A673 (cell line): ENCODE measurements at regions not wholly inside any gene's neighbourhood (a gene's known extent, or its start where the extent isn't known, plus 50 kb on each side); places are given as distances from the start of the nearest gene placed in this dataset.

Experiments
- BruUV-seq: library from RNA; stranded (reverse); fragments of 400-500 nt; replicated peaks from 2 replicates; lab custom pipeline; 2021; lab: Mats Ljungman, UMichigan
- CTCF ChIA-PET: fragments of 300-600 bp; sonication (Branson Sonifier 250); formaldehyde crosslinking; loops from one replicate; lab custom pipeline; 2022; ENCODE audit warnings: antibody characterized with exemption; lab: Charles Lee
- POLR2A ChIA-PET: fragments of 300-600 bp; sonication (Branson Sonifier 250); formaldehyde crosslinking; loops from one replicate; lab custom pipeline; 2022; ENCODE audit warnings: antibody characterized with exemption; ENCODE audit not compliant: low non-redundant PET; lab: Charles Lee
- DNase-seq: peaks from one replicate; pipeline ENCODE4 v3.0.0-alpha.2; 2015; ENCODE audit warnings: low spot score
- H3K27ac ChIP-seq: fragments of 200-600 bp; sonication (generic); 2 replicates; pipeline ENCODE4 v1.5.1; 2016; ENCODE audit warnings: mixed run types, low read depth, mild to moderate bottlenecking, mixed read lengths, antibody characterized with exemption, low read length; ENCODE audit not compliant: poor library complexity, severe bottlenecking
- H3K27me3 ChIP-seq: fragments of 200-600 bp; sonication (generic); replicated peaks from 2 replicates; pipeline ENCODE4 v1.6.1; 2017; ENCODE audit warnings: mixed run types, low read depth, mild to moderate bottlenecking, mixed read lengths, antibody characterized with exemption, low read length; ENCODE audit not compliant: insufficient read depth, poor library complexity
- H3K36me3 ChIP-seq: fragments of 200-600 bp; sonication (generic); 2 replicates; pipeline ENCODE4 v1.6.1; 2016; ENCODE audit warnings: mixed run types, mild to moderate bottlenecking, mixed read lengths, antibody characterized with exemption, low read length; ENCODE audit not compliant: insufficient read depth, poor library complexity, severe bottlenecking
- H3K4me1 ChIP-seq: fragments of 200-600 bp; sonication (generic); 2 replicates; pipeline ENCODE4 v1.6.1; 2017; ENCODE audit warnings: mixed run types, mild to moderate bottlenecking, mixed read lengths, antibody characterized with exemption, low read length; ENCODE audit not compliant: insufficient read depth, poor library complexity, severe bottlenecking
- H3K4me3 ChIP-seq: fragments of 200-600 bp; sonication (generic); 2 replicates; pipeline ENCODE4 v1.5.1; 2016; ENCODE audit warnings: low read depth, mixed run types, mild to moderate bottlenecking, mixed read lengths, low read length; ENCODE audit not compliant: poor library complexity, severe bottlenecking
- H3K9me3 ChIP-seq: fragments of 200-600 bp; sonication (generic); 2 replicates; pipeline ENCODE4 v1.6.1; 2016; ENCODE audit warnings: mixed run types, low read depth, mild to moderate bottlenecking, mixed read lengths, antibody characterized with exemption, low read length; ENCODE audit not compliant: poor library complexity, severe bottlenecking
- CTCF ChIP-seq: fragments of 300-800, 200-600 bp; sonication (generic); conservative IDR thresholded peaks from 2 replicates; pipeline ENCODE4 v1.5.1; 2017; ENCODE audit warnings: low read depth, mild to moderate bottlenecking, antibody characterized with exemption, low read length, moderate library complexity, mixed read lengths
- EZH2 ChIP-seq: fragments of 200-600 bp; sonication (generic); IDR thresholded peaks from 2 replicates; pipeline ENCODE4 v1.6.1; 2017; ENCODE audit warnings: borderline replicate concordance, low read depth, mild to moderate bottlenecking, mixed read lengths, antibody characterized with exemption, low read length; ENCODE audit not compliant: poor library complexity, severe bottlenecking
- intact Hi-C: fragments of 100-400 bp; cut with micrococcal nuclease; formaldehyde crosslinking; loops from one replicate; pipeline ENCODE4 v1.10.0; 2022; ENCODE audit not compliant: unreplicated experiment

- TF ChIP-seq EZH2 (no peak), CTCF (no peak)
- no peaks in the 10 kb centered on the region for H3K9me3 ChIP-seq
- no peak overlapping the region for H3K4me3 ChIP-seq
- ChIA-PET CTCF (no interaction called here), POLR2A (no interaction called here)
- no peak for DNase-seq
- H3K36me3 ChIP-seq, result no peaks in the 10 kb centered on the region
- intact Hi-C loops, result no loop called here
- no peaks in the 10 kb centered on the region for H3K4me1 ChIP-seq
- H3K27ac ChIP-seq, result no peak overlapping the region
- no TSS peak for BruUV-seq
- no peaks in the 10 kb centered on the region for H3K27me3 ChIP-seq
Measured at GRCh38 chr15:35312344-35312743, 227.2 kb upstream of the NANOGP8 start.

GRCh38 chr15:35311615-35312014, 226.5 kb upstream of the NANOGP8 start:
- TF ChIP-seq EZH2 (no peak), CTCF (no peak)
- Histone ChIP-seq H3K9me3 (no peaks in the 10 kb centered on the region), H3K4me3 (no peak overlapping the region), H3K36me3 (no peaks in the 10 kb centered on the region), H3K4me1 (peaks cover 2% of the 10 kb centered on the region), H3K27me3 (no peaks in the 10 kb centered on the region), H3K27ac (no peak overlapping the region)
- intact Hi-C loops, result no loop called here
- POLR2A ChIA-PET, result no interaction called here
- DNase-seq, result no peak
- BruUV-seq, result no TSS peak
- CTCF ChIA-PET, result no interaction called here

- H3K4me3 ChIP-seq, result no peak overlapping the region
- no TSS peak for BruUV-seq
- H3K4me1 ChIP-seq, result peaks cover 19% of the 10 kb centered on the region
- no peaks in the 10 kb centered on the region for H3K9me3 ChIP-seq
- CTCF ChIA-PET, result no interaction called here
- POLR2A ChIA-PET, result no interaction called here
- intact Hi-C loops, result no loop called here
- H3K27ac ChIP-seq, result no peak overlapping the region
- DNase-seq, result no peak
- H3K27me3 ChIP-seq, result no peaks in the 10 kb centered on the region
- no peak for TF ChIP-seq EZH2
- TF ChIP-seq CTCF, result no peak
- no peaks in the 10 kb centered on the region for H3K36me3 ChIP-seq
Measured at GRCh38 chr15:35309886-35310285, 224.8 kb upstream of the NANOGP8 start.
